Kidney (tissue), 13 donors: ENCODE measurements at regions not wholly inside any gene's neighbourhood (a gene's known extent, or its start where the extent isn't known, plus 50 kb on each side); places are given as distances from the start of the nearest gene placed in this dataset.

Source experiments
- DNase-seq, 5 donors: peaks; one replicate each; pipeline ENCODE4 v3.0.0-alpha.2; 2013 to 2020
- FAIRE-seq: peaks from 2 replicates; lab custom pipeline; 2012; peaks lifted over from hg19 to GRCh38; lab: Jason Lieb, UNC
- H3K27ac ChIP-seq, 2 donors: one replicate each; pipeline ENCODE4 v1.7.0; 2013; ENCODE audit warnings: low read depth in 2 of 2, low read length in 2 of 2, inconsistent platforms in 1 of 2
- H3K27me3 ChIP-seq: one replicate; pipeline ENCODE4 v1.7.1; 2013; ENCODE audit warnings: low read length, inconsistent platforms; ENCODE audit not compliant: control insufficient read depth, insufficient read depth
- H3K36me3 ChIP-seq, 3 donors: one replicate each; pipeline versions ENCODE4 v1.7.0 to v1.7.1; 2013; ENCODE audit warnings: low read length in 3 of 3, control low read depth in 1 of 3, inconsistent platforms in 1 of 3; ENCODE audit not compliant: insufficient read depth in 3 of 3, control insufficient read depth in 2 of 3
- H3K4me1 ChIP-seq, 3 donors: one replicate each; pipeline versions ENCODE4 v1.7.0 to v1.7.1; 2013; ENCODE audit warnings: low read length in 3 of 3, inconsistent platforms in 1 of 3, low read depth in 1 of 3; ENCODE audit not compliant: control insufficient read depth in 2 of 3, insufficient read depth in 2 of 3
- H3K4me3 ChIP-seq, 3 donors: one replicate each; pipeline versions ENCODE4 v1.7.0 to v1.8.1; 2013; ENCODE audit warnings: low read length in 3 of 3, control low read depth in 1 of 3, inconsistent platforms in 1 of 3
- H3K9ac ChIP-seq, 3 donors: one replicate each; pipeline versions ENCODE4 v1.7.0 to v1.7.1; 2013; ENCODE audit warnings: low read length in 3 of 3, control low read depth in 1 of 3, inconsistent platforms in 1 of 3
- H3K9me3 ChIP-seq, 3 donors: one replicate each; pipeline versions ENCODE4 v1.7.0 to v1.7.1; 2013; ENCODE audit warnings: low read length in 3 of 3, control low read depth in 1 of 3, inconsistent platforms in 1 of 3; ENCODE audit not compliant: control insufficient read depth in 2 of 3, insufficient read depth in 1 of 3
- CTCF ChIP-seq: IDR thresholded peaks from 3 replicates; pipeline ENCODE4 v1.5.1; 2012; ENCODE audit warnings: mild to moderate bottlenecking, moderate library complexity, borderline replicate concordance; ENCODE audit not compliant: insufficient read depth; ENCODE audit errors: extremely low read depth
- intact Hi-C: fragments of 100-400 bp; cut with DNase I; formaldehyde crosslinking; loops from one replicate; pipeline ENCODE4 v1.11.1; 2022
- donor health status: control.
- donor health status: control.
- donor health status: control.
- donor health status: control.
- donor health status: control.
- donor health status: DM: yes; HTN: yes; CAD: no.
- donor health status: Normal renal cell carcinoma (clear cell type).

- FAIRE-seq (no peak), DNase-seq (no peak)
- no peak overlapping the region for H3K9ac ChIP-seq
- H3K9me3 ChIP-seq = no peaks in the 10 kb centered on the region
- no peaks in the 10 kb centered on the region for H3K4me1 ChIP-seq
- H3K27me3 ChIP-seq = no peaks in the 10 kb centered on the region
- H3K27ac ChIP-seq = no peak overlapping the region
- intact Hi-C loops = no loop called here
- TF ChIP-seq CTCF = no peak
- no peaks in the 10 kb centered on the region for H3K36me3 ChIP-seq
- H3K4me3 ChIP-seq = no peak overlapping the region
Observed at GRCh38 chr10:36837416-36837815, 288.0 kb upstream of the ANKRD30A start.

- Histone ChIP-seq H3K27ac (no peak overlapping the region), H3K4me3 (no peak overlapping the region), H3K9ac (no peak overlapping the region), H3K27me3 (no peaks in the 10 kb centered on the region), H3K36me3 (no peaks in the 10 kb centered on the region), H3K9me3 (no peaks in the 10 kb centered on the region), H3K4me1 (no peaks in the 10 kb centered on the region)
- FAIRE-seq (no peak), DNase-seq (no peak)
- no peak for TF ChIP-seq CTCF
- intact Hi-C loops = no loop called here
Observed at GRCh38 chr10:36819781-36820180, 305.6 kb upstream of the ANKRD30A start.

DNA sequence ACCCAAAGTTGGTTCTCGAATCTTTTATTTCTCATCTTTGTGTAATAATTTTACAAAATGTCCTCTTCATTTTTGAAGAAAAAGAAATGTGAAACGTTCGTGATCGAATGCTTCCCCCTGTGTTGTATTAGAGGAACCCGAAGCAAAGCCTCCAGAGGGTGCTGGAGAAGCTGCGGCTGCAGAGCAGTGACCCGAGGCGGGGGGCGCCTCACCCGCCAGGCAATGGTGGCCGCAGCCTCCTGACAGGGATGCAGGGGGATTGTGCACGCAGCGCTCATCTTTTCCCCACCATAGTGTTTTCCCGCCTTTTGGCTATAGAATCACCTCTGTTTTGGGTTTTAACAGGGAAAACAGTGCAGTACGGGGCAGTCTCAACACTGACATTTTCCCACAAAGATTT is 307.5 kb upstream of the ANKRD30A start:
- Histone ChIP-seq H3K9ac (no peak overlapping the region), H3K27ac (no peak overlapping the region), H3K9me3 (no peaks in the 10 kb centered on the region), H3K36me3 (no peaks in the 10 kb centered on the region), H3K27me3 (no peaks in the 10 kb centered on the region), H3K4me1 (no peaks in the 10 kb centered on the region), H3K4me3 (no peak overlapping the region)
- intact Hi-C loops = no loop called here
- DNase-seq = no peak
- no peak for TF ChIP-seq CTCF
- no peak for FAIRE-seq
